ENCODE measurements at regions not wholly inside any gene's neighbourhood (a gene's known extent, or its start where the extent isn't known, plus 50 kb on each side); places are given as distances from the start of the nearest gene placed in this dataset.

DNA sequence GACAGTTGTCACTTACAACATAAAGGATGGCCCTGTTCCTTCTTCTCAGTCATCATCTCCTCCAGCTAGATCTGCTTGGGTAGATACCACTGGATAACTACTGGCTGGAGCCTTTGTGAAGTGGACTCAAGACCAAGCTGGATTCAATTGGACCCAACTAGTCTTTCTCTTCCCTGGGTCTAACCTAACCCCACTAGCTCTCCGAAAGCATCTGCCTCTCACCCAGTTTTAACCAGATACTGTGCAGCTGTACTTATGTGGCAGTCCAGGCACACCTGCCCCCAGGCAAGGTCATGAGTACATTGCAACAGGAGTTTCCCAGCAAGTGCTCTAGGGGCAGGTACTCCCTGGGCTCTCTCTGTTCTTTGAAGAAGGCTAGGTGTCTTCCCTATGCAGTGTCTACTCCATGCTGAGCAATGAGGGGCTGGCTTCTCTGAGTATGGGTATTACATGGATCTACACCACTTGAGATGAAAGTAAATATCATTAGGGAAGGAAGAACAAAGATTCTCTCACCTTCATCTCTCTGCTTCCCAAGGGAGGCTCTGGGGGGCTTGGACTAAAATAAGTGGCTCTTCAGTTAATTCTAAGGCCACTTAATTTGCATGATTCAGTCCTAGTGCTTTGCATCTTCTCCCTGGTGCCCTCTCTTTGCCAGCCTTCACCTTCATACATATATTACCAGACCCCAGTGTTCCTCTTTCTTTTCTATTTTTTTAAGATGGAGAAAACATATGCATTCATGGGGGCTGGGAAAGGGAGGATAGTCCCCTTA lies 236.1 kb downstream of the NXPE2 start:
- H3K27ac ChIP-seq: no peak overlapping the region
- WGBS, 4 donors: 85 to 91% (median 86%) methylated on average over 1 of the region's 1 CpG; no CpG with 5 or more reads in 1 of the 4 donors
- H3K27me3 ChIP-seq: no peaks in the 10 kb centered on the region
- DNase-seq: no peak
- H3K9me3 ChIP-seq (replicated peaks in 1 of 3): no peaks in the 10 kb centered on the region
- no peaks in the 10 kb centered on the region for H3K4me1 ChIP-seq (replicated peaks in 1 of 2)
- intact Hi-C loops (cut with DNase I): no loop called here
- H3K4me3 ChIP-seq: no peak overlapping the region
- no peak for TF ChIP-seq POLR2A (IDR thresholded peaks at IDR 0.05)
- TF ChIP-seq, protein P1, sequence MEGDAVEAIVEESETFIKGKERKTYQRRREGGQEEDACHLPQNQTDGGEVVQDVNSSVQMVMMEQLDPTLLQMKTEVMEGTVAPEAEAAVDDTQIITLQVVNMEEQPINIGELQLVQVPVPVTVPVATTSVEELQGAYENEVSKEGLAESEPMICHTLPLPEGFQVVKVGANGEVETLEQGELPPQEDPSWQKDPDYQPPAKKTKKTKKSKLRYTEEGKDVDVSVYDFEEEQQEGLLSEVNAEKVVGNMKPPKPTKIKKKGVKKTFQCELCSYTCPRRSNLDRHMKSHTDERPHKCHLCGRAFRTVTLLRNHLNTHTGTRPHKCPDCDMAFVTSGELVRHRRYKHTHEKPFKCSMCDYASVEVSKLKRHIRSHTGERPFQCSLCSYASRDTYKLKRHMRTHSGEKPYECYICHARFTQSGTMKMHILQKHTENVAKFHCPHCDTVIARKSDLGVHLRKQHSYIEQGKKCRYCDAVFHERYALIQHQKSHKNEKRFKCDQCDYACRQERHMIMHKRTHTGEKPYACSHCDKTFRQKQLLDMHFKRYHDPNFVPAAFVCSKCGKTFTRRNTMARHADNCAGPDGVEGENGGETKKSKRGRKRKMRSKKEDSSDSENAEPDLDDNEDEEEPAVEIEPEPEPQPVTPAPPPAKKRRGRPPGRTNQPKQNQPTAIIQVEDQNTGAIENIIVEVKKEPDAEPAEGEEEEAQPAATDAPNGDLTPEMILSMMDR (IDR thresholded peaks at IDR 0.05): no peak
- H3K36me3 ChIP-seq (replicated peaks in 1 of 2): no peaks in the 10 kb centered on the region

DNA sequence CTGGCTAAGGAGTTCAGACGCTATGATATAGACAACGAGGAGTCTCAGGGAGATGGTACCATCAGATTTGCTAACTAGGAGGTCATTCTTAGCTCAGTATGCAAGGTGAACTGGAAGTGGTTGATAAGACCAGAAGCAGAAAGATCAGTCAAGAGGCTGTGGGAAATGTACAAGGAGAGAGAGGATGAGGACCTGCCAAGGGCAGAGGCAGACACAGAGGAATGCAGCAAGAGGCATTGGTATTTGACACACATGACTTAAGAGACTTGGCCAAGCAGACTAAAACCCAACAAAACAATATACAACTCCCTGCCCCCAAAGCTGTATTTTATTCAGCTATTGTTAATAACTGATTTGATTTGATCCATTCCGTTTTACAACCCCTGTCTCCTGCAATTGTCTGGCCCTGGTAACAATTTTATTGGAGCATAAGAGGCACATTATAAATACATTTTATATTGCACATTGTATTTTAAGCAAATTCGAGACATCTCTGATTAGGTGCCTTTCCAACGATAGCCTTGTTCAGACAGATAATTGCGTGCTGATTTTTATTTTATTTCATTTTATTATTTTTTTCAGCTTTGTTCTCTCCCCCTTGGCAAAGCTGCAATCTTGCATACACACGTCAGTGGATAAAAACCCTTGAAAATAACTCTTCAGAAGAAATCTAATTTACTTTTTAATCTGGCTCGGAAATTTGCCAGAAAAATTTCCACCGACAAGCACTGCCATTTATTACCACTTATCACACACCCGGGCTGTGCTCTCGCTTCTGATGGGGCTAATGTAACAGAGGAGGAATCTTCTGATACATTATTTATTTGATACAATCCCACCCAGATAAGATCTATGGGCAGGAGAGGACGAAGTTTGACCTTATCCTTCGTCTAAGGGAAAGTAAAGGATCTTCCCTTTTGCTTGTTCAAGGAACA lies 237.8 kb downstream of the NXPE2 start:
- 60 to 69% (median 68%) methylated on average over 13 of the region's 13 CpGs for WGBS, 4 donors
- Histone ChIP-seq H3K27ac (no peak overlapping the region), H3K27me3 (no peaks in the 10 kb centered on the region), H3K36me3 (replicated peaks in 1 of 2) (no peaks in the 10 kb centered on the region), H3K9me3 (replicated peaks in 1 of 3) (no peaks in the 10 kb centered on the region), H3K4me1 (replicated peaks in 1 of 2) (no peaks in the 10 kb centered on the region), H3K4me3 (no peak overlapping the region)
- TF ChIP-seq, protein P1 (IDR thresholded peaks at IDR 0.05): no peak
- TF ChIP-seq POLR2A (IDR thresholded peaks at IDR 0.05): no peak
- DNase-seq: no peak
- intact Hi-C loops (cut with DNase I): no loop called here

DNA sequence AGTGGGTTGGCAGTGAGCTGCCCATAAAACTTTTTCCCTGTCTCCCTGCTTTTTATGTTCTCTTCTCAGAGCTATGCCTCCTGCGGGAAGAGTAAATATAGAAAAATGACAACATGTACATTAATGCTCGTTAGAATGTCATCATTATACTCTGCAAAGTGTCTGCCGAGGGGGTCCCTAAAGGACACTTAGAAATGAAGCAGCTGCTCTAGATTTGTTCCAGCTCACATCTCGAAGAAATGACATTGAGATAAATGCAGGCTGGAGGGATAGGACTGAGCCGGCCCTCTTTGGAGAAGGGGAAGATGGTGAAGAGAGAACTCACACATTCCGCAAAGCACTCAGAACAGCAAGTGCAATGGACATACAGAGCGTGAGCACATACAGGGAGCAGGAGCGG lies 240.0 kb downstream of the NXPE2 start:
- TF ChIP-seq, protein P1 (IDR thresholded peaks at IDR 0.05): no peak
- no peak for TF ChIP-seq POLR2A (IDR thresholded peaks at IDR 0.05)
- Histone ChIP-seq H3K27ac (no peak overlapping the region), H3K9me3 (replicated peaks in 1 of 3) (no peaks in the 10 kb centered on the region), H3K4me3 (no peak overlapping the region), H3K27me3 (no peaks in the 10 kb centered on the region), H3K36me3 (replicated peaks in 1 of 2) (no peaks in the 10 kb centered on the region), H3K4me1 (replicated peaks in 1 of 2) (no peaks in the 10 kb centered on the region)
- 70 to 76% (median 72%) methylated on average over 8 of the region's 8 CpGs for WGBS, 4 donors
- intact Hi-C loops (cut with DNase I): no loop called here
- no peak for DNase-seq

DNA sequence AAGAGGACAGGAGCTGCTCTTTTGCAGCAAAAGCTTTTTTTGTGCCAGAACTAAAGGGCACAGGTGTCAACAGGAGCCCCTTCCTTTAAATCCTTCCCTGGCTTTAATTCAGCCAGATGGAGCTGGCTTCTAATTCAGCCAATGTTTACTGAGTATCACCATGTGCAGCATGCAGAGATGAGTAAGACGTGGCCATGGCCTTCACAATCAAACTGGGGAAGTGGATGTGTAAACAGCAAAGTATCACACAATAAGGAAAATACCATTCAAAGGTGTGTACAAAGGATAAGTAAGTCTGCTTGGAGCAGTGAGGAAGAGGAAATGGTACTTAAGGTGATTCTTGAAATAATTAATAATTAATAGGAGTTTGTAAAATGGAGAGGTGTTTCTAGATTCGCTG lies 243.4 kb downstream of the NXPE2 start:
- TF ChIP-seq POLR2A (IDR thresholded peaks at IDR 0.05): no peak
- TF ChIP-seq, protein P1 (IDR thresholded peaks at IDR 0.05): no peak
- no peak overlapping the region for H3K4me3 ChIP-seq
- intact Hi-C loops (cut with DNase I): no loop called here

More for the DNA sequence above, 243.4 kb downstream of the NXPE2 start:
- DNase-seq: no peak
- no peaks in the 10 kb centered on the region for H3K4me1 ChIP-seq (replicated peaks in 1 of 2)
- no peaks in the 10 kb centered on the region for H3K36me3 ChIP-seq (replicated peaks in 1 of 2)
- H3K9me3 ChIP-seq (replicated peaks in 1 of 3): no peaks in the 10 kb centered on the region
- no peak overlapping the region for H3K27ac ChIP-seq
- 61 to 68% (median 64%) methylated on average over 2 of the region's 2 CpGs for WGBS, 4 donors
- H3K27me3 ChIP-seq: no peaks in the 10 kb centered on the region

Measured in adrenal gland (tissue), 9 donors.